Neural crest cell (in vitro differentiated cells): ENCODE measurements at regions not wholly inside any gene's neighbourhood (a gene's known extent, or its start where the extent isn't known, plus 50 kb on each side); places are given as distances from the start of the nearest gene placed in this dataset.

Experiments
- DNase-seq: peaks from one replicate; pipeline ENCODE4 v3.0.0; 2021; ENCODE audit warnings: low read depth, mixed read lengths, low spot score
- H3K27ac Mint-ChIP-seq: one replicate; pipeline ENCODE4 v1.8.0; 2021; ENCODE audit warnings: mild to moderate bottlenecking, mixed read lengths; ENCODE audit not compliant: unreplicated experiment
- H3K27me3 Mint-ChIP-seq: 2 replicates; pipeline ENCODE4 v1.8.0; 2021; ENCODE audit warnings: low read depth, mild to moderate bottlenecking, mixed read lengths
- H3K36me3 Mint-ChIP-seq: 2 replicates; pipeline ENCODE4 v1.8.0; 2021; ENCODE audit warnings: low read depth, mild to moderate bottlenecking, mixed read lengths
- H3K4me1 Mint-ChIP-seq: 2 replicates; pipeline ENCODE4 v1.8.0; 2021; ENCODE audit warnings: mixed read lengths
- H3K4me3 Mint-ChIP-seq: one replicate; pipeline ENCODE4 v1.8.0; 2021; ENCODE audit warnings: mild to moderate bottlenecking, mixed read lengths
- H3K9me3 Mint-ChIP-seq: 2 replicates; pipeline ENCODE4 v1.8.0; 2021; ENCODE audit warnings: mixed read lengths
- TF ChIP-seq, protein P1 (sequence below): fragments of 200-600 bp; sonication (generic); conservative IDR thresholded peaks from 2 replicates; pipeline ENCODE4 v1.5.0; 2021; ENCODE audit warnings: antibody characterized with exemption, mild to moderate bottlenecking

DNA sequence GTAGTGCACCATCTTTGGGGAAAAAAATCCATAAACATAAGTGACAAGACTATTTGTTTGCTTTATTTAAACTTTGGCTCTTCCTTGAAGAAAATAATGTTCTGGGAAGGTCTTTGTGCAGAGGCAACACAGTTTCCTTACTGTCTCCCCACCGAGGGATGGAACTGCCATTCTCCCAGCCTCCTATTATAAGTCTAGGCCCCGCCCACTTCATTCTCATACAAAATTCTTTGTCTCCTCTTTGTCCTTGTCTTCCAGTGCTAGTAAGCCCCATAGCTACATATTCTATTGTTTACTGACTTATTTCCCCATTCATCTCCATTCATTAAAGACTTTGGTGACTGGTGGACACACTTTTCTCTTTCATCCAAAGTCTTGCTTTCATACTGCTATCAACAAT, 316.5 kb upstream of the ROBO2 start:
- H3K36me3 Mint-ChIP-seq, result no peaks in the 10 kb centered on the region
- no peaks in the 10 kb centered on the region for H3K27me3 Mint-ChIP-seq
- DNase-seq, result no peak
- TF ChIP-seq, protein P1, sequence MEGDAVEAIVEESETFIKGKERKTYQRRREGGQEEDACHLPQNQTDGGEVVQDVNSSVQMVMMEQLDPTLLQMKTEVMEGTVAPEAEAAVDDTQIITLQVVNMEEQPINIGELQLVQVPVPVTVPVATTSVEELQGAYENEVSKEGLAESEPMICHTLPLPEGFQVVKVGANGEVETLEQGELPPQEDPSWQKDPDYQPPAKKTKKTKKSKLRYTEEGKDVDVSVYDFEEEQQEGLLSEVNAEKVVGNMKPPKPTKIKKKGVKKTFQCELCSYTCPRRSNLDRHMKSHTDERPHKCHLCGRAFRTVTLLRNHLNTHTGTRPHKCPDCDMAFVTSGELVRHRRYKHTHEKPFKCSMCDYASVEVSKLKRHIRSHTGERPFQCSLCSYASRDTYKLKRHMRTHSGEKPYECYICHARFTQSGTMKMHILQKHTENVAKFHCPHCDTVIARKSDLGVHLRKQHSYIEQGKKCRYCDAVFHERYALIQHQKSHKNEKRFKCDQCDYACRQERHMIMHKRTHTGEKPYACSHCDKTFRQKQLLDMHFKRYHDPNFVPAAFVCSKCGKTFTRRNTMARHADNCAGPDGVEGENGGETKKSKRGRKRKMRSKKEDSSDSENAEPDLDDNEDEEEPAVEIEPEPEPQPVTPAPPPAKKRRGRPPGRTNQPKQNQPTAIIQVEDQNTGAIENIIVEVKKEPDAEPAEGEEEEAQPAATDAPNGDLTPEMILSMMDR, result no peak
- no peak overlapping the region for H3K27ac Mint-ChIP-seq
- H3K4me3 Mint-ChIP-seq, result no peak overlapping the region
- H3K9me3 Mint-ChIP-seq, result no peaks in the 10 kb centered on the region
- no peaks in the 10 kb centered on the region for H3K4me1 Mint-ChIP-seq

DNA sequence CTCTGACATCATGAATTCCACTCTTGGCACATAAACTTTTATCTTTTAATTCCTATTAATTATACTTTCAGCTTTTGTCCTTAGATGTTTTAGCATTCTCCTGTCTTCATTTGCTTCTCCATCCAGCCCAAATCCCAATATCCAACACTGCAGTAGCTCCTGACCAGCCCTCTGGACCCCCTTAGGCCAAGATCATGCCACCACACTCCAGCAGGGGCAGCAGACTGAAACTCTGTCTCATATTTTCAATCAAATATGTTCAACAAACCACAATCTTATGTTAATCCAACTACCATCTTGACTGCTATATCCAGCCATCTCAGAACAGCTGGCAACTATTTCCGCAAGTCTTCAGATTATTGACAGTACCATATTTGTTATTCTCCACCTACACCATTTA, 315.8 kb upstream of the ROBO2 start:
- no peaks in the 10 kb centered on the region for H3K9me3 Mint-ChIP-seq
- no peaks in the 10 kb centered on the region for H3K4me1 Mint-ChIP-seq
- no peak overlapping the region for H3K27ac Mint-ChIP-seq
- H3K36me3 Mint-ChIP-seq, result no peaks in the 10 kb centered on the region
- DNase-seq, result no peak
- H3K4me3 Mint-ChIP-seq, result no peak overlapping the region
- H3K27me3 Mint-ChIP-seq, result no peaks in the 10 kb centered on the region
- TF ChIP-seq, protein P1, result no peak

DNA sequence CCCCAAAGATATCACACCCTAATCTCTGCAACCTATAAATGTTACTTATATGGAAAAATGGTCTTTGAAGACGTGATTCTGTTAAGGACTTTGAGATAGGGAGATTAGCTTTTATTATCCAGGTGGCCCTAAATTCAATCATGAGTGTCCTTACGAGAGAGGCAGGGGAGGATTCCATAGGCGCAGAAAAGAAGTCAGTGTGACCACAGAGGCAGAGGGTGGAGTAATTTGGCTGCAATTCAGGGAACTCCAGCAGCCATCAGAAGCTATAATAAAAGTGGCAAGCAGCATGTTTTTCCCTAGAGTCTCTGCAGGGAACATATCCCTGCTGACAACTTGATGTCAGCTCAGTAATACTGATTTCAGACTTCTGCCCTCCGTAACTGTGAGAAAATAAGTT, 315.2 kb upstream of the ROBO2 start:
- DNase-seq, result no peak
- Mint-ChIP-seq H3K36me3 (no peaks in the 10 kb centered on the region), H3K4me1 (no peaks in the 10 kb centered on the region), H3K27me3 (no peaks in the 10 kb centered on the region), H3K27ac (no peak overlapping the region), H3K9me3 (no peaks in the 10 kb centered on the region), H3K4me3 (no peak overlapping the region)
- TF ChIP-seq, protein P1, result no peak

DNA sequence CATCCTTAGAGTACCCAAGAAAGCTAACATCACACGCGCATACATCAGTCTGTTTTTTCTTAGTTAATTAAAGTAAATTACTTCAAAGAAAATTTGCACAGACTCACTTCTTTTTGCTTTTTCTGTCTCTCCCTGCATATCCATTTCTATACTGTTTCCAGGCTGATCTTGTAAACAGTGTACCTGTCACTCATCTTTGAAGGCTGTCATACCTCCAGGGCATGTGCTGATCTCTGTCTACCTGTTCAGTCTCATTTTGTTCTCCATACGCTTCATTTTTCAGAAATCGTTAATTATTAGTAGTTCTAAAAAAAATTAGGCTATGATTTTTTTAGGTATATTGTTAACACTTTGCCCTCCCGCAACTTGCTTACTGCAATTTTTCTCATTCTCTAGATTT, 313.9 kb upstream of the ROBO2 start:
- Mint-ChIP-seq H3K36me3 (no peaks in the 10 kb centered on the region), H3K27ac (no peak overlapping the region), H3K9me3 (no peaks in the 10 kb centered on the region), H3K4me1 (no peaks in the 10 kb centered on the region), H3K4me3 (no peak overlapping the region), H3K27me3 (no peaks in the 10 kb centered on the region)
- TF ChIP-seq, protein P1, result no peak
- DNase-seq, result no peak

DNA sequence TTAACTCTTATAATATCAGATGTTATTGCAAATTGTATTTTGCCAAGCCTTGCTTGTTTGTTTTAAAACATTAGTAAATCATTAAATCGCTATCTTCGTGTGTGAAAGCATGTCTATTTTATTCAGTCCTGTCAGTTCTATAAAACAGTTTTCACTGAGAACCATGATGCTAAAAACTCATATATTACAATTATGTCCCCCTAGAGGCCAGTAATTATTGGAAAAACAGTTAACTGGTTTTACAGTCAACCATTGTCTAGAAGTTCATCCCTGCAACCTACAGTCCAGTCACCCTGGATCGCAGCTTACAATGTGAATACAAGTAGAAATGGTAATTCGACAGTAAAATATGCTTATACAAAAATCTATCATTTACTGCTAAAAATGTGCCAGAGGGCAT, 311.5 kb upstream of the ROBO2 start:
- TF ChIP-seq, protein P1, result no peak
- Mint-ChIP-seq H3K27me3 (no peaks in the 10 kb centered on the region), H3K36me3 (no peaks in the 10 kb centered on the region)

DNA sequence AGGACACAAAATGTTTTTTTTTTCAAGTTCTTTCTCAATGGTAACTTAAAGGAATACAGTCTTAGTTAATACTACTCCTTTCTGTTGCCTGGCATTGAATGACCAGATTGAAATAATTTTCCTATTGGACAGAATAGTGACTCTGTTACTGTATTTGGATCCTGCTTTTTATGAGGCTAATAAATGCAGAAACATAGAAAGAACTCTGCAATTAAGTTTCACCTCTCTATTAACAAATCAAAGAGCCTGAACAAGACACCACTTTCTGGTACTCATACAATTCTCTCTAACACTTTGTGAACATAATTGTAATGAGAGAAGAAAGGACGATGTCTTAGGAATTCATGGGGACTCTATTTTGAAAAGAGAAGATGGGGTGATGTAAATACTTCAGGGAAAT, 308.4 kb upstream of the ROBO2 start:
- Mint-ChIP-seq H3K4me3 (no peak overlapping the region), H3K9me3 (no peaks in the 10 kb centered on the region), H3K36me3 (no peaks in the 10 kb centered on the region), H3K27ac (no peak overlapping the region), H3K4me1 (no peaks in the 10 kb centered on the region), H3K27me3 (no peaks in the 10 kb centered on the region)
- TF ChIP-seq, protein P1, result no peak
- DNase-seq, result no peak

More for the DNA sequence above, 311.5 kb upstream of the ROBO2 start:
- DNase-seq, result no peak
- Mint-ChIP-seq H3K27ac (no peak overlapping the region), H3K9me3 (no peaks in the 10 kb centered on the region), H3K4me1 (no peaks in the 10 kb centered on the region), H3K4me3 (no peak overlapping the region)
